ENCODE measurements at regions not wholly inside any gene's neighbourhood (a gene's known extent, or its start where the extent isn't known, plus 50 kb on each side); places are given as distances from the start of the nearest gene placed in this dataset.

- TF ChIP-seq, protein P1, sequence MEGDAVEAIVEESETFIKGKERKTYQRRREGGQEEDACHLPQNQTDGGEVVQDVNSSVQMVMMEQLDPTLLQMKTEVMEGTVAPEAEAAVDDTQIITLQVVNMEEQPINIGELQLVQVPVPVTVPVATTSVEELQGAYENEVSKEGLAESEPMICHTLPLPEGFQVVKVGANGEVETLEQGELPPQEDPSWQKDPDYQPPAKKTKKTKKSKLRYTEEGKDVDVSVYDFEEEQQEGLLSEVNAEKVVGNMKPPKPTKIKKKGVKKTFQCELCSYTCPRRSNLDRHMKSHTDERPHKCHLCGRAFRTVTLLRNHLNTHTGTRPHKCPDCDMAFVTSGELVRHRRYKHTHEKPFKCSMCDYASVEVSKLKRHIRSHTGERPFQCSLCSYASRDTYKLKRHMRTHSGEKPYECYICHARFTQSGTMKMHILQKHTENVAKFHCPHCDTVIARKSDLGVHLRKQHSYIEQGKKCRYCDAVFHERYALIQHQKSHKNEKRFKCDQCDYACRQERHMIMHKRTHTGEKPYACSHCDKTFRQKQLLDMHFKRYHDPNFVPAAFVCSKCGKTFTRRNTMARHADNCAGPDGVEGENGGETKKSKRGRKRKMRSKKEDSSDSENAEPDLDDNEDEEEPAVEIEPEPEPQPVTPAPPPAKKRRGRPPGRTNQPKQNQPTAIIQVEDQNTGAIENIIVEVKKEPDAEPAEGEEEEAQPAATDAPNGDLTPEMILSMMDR (IDR thresholded peaks at IDR 0.05; ENCODE audit: low read depth, low read length, missing input control), result no peak
- TF ChIP-seq ATF3 (IDR thresholded peaks at IDR 0.05) (no peak), REST (IDR thresholded peaks at IDR 0.05) (no peak), RAD21 (IDR thresholded peaks at IDR 0.05) (no peak), FOXA1 (IDR thresholded peaks at IDR 0.05) (no peak), YY1 (IDR thresholded peaks at IDR 0.05) (no peak), ZBTB33 (IDR thresholded peaks at IDR 0.05) (no peak), EGR1 (IDR thresholded peaks at IDR 0.05; ENCODE audit: low read depth in 2 of 2) (no peak), SP1 (IDR thresholded peaks at IDR 0.05) (no peak), HNF4G (IDR thresholded peaks at IDR 0.05) (no peak), JUND (IDR thresholded peaks at IDR 0.05) (no peak), TAF1 (conservative IDR thresholded peaks at IDR 0.05) (no peak), GABPA (IDR thresholded peaks at IDR 0.05 in 1 of 2, conservative IDR thresholded peaks at IDR 0.05 in 1 of 2) (no peak)
- TF ChIP-seq, protein P2, sequence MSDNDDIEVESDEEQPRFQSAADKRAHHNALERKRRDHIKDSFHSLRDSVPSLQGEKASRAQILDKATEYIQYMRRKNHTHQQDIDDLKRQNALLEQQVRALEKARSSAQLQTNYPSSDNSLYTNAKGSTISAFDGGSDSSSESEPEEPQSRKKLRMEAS (IDR thresholded peaks at IDR 0.05), result no peak
Measured at GRCh38 chr16:14378689-14379467, 251.2 kb downstream of the PARN start.
